NCI-H82 treated with DMSO at 0.1 percent for 48 hours (cell line): ENCODE measurements at regions not wholly inside any gene's neighbourhood (a gene's known extent, or its start where the extent isn't known, plus 50 kb on each side); places are given as distances from the start of the nearest gene placed in this dataset.

Source experiments
- DNase-seq: peaks from one replicate; lab custom pipeline; 2025; ENCODE audit not compliant: unreplicated experiment; lab: John Stamatoyannopoulos, UW

DNA sequence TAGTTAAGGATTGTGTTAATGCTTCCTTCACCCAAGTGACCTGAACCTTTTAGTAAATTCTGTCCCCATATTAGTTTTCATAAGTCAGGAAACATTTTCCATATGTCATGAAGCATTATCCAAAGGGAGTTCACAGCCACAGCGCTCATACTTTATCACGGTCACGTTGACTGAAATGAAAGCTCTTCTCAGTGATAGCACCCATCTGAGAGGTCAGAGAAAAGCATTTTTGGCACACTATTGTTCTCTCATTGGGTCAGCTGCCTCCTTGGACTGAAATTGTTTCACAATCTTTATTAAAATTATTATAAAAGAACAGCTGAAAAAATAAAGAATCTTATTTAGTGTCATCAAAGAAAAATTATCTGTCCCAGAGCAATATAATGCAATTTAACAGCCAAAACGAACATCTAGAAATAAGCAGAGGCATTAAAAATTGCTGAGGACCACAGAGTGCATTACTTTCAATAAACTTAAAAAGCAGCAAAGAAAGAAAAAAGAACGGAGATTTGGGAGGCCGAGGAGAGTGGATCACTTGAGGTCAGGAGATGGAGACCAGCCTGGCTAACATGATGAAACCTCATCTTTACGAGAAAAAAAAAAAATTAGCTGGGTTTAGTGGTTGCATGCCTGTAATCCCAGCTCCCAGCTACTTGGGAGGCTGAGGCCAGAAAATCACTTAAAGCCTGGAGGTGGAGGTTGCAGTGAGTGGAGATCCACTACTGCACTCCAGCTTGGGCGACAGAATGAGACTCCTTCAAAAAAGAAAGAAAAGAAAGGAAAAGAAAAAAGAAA is 680.8 kb upstream of the FAM241A start:
- DNase-seq, result no peak

DNA sequence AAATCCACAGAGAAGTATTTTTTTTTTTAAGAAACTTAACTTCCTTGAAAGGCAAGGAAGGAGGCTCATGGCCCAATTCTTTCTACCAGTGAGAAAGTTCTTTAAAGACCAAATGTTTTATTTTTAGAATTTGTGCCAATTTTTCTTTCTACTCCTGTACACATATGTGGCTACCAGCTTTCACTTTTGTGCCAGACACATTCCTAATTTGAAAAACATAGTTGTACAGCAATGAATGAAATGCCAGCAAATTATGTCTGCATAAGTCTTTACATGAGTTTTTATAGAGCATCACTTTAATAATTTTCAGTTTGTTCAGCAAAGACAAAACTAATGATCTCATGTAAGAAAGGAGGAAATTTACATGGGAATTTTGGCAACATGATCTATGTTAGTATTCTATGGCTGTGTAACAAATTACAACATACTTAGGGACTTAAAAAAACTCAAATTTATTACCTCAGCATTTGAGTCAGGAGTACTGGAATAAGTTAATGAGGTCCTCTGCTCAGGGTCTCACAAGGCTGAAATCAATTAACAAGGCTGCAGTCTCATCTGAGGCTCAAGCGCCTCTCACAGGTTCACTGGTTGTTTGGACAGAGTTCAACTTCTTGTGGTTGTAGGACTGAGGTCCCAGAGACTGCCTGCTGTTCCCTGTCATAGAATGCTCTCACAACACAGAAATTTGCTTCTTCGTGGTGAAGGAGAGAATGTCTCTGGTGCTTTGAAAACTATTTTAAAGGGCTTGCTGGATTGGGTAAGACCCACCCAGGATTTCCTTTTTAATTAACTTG is 678.2 kb upstream of the FAM241A start:
- DNase-seq, result no peak

DNA sequence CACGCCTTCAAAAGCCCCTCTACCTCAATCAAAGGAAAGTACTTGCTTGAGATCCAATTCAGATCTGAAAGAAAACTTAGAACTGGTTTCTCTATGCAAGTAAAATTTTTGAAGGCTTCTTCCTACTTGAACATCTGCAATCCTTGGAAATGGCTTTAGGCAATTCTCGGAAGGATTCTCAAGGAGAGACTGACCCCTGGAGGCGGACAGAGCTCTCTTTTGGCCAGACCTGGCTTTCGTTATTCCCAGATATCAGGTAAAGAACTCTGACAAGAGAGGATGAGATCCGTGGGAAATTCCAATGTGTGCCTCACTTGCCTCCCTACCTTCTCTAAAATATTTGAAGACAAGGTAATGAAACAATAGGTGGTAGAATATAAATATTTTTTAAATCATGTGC is 670.3 kb upstream of the FAM241A start:
- DNase-seq, result peak; percentile 4

DNA sequence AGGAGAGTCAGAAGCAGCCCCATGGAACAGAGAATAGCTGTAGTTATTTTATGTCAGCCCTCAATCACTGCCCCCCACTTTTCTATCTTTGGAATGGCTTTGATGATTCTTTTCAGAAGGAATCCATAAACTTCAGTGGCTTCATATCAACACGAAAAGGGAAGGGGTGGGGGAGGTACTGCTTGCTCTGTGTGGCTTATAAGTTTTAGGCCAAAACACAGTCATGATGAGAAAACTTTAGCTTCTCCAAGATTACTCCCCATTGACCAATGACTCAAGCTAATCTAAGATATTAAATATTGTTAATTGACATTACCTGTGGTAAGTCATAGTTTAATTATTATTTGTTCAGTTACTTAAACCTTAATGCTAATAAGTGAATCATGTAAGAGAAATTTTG is 669.6 kb upstream of the FAM241A start:
- no peak for DNase-seq

DNA sequence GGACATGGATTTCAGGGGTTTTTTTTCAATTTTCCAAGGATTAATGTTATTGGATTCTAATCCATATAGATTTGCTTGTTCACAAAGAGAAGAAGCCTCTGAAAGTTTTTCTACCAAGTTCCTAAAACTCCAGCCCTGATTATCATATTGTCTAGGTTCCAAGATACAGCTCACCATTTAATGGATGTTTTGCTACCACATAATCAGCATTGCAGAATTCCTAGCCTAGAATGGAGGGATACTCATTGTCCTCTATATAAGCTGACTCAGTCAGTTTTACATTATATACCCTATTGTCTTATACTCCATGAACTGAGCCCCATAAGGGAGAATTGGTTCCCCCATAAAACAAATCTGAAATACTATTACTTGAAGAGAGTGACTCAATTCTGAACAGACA is 664.7 kb upstream of the FAM241A start:
- no peak for DNase-seq

DNA sequence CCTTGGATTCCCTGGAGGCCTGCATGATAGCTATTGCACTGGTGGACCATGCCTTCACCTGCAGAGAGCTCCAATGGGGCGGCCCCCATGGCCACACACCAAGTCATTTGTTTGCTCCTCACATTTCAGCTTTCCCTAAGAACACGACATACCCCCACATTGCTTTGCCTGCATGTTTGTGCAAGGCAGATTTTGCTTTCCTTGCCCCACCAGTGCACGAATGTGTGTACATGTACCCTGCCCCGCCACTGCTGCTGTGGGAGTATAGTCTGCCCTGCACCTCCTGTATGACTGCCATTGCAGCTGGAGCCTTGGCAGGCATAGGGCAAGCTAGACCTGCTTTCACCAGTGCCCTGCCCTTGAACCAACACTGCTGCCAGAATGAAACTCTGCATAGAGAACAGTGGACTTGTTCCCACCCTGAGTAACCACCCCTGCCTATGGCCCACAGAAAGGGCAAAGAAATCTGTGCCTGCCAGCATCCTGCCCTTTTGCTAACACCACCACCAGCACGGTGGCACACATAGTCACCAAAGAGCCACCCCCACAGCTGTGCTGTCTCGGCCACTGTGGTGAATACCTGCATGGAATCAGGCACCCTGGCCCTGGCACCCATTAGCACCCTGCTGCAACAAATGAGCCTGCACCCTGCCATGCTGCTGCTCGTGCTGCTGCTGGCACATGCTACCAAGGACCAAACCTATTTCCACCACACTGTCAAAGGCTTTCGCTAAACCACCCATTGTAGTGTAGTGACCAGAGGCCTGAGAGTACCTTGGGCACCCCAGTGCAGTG is 661.7 kb upstream of the FAM241A start:
- DNase-seq, result no peak

DNA sequence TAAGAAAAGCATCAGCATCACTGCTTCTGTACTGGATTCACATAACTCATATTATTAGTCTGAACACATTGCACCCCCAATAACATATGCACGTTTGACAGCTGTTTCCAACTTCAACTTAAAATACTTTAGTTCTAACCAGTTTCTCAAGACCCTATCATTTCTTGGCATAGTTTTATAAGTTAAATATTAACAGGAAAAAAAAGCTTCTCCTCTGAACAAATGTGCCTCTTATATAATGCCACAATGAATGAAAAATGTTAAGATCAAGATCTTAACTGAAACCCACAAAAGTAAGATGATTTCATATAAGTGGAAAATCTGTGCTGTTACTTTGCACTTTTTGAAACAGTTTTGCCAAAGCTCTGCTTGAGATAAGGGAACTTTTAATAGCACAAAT is 652.8 kb upstream of the FAM241A start:
- DNase-seq, result no peak

DNA sequence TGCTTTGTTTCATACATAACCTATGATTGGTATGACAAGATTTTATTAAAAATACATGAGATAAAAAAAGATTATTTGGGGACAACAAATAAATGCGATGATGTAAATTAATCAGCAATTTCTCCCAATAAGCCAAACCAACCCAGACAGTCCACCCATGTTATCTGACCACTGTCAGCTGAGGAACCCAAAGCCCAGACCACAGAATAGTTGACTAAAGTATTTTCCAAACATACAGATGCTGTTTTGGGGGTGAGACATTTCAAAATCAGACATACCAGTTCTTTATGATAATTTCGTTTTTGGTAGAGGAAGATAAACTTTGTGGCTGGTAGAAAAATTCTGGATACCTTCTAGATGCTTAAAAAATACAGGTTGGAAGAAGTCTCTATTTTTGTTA is 650.8 kb upstream of the FAM241A start:
- DNase-seq, result no peak

DNA sequence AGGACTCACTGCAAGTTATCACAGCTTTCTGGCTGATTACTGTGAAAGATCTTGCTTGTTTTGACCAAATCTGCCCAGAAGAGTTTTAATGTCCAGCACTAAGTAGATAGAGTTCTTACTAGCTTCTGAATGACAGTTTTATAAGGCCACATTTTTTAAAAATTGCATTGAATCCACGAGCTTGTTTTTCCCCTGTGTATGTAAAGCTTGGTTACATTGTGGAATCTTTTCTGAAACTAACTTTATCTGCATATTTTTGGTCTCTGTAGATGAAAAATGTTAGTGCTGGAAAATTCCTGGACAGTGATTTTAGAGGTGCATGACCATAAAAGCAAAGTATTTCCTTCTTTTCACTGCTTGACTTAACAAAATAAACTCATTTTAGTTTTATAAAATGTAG is 650.3 kb upstream of the FAM241A start:
- no peak for DNase-seq

DNA sequence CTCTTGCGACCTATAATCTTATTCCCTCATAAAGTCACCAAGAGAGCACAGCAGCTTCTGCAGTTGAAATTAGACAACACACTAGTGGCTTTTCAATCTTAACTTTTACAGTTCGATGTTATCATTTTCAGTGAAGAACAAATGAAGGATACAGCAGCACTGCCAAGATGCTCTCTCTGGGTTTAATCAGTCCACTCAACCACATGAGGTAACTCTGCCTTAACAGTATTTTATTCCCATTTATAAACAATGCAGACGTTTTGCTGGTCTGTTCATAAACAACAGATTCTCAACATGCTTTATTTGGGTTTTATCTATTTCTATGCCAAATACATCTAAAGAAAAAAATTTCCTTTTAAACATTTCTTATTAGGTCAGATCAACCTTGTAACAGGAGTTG is 646.0 kb upstream of the FAM241A start:
- no peak for DNase-seq

DNA sequence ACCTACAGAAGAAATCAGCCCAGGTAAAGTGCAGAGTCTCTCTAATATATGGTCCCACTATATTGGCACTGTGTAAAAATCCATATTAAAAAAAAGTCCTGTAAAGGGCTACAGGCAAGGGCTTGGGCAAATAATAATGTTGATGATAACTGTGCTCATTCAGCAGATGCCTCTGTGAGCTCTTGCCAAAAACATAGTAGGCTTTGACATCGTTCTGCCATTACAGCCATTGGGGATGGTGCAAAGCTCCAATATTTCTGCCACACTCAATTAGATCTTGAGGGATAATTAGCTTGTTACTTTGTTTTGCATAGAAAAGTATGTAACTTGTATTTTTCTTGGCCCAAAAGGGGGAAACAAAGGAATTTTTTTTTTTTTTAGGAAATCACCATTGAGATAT is 645.5 kb upstream of the FAM241A start:
- DNase-seq, result no peak

DNA sequence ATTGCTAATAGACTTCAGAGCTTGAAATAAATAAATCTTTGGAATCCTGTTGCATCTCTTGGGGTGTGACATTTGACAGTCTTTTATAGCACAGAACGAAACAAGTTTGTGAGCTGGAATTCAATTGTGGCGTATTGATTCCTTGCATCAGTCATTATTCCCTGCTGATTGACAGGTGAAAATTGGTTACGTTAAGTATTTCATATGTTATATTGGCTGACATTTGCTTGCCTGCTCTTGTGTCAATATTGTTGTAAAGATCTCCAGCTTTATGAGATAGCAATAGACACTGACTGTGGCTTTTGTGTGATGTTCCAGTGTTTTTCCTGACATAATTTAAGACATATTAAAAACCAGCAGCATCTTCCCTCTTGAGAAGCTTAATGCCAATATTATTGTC is 644.4 kb upstream of the FAM241A start:
- no peak for DNase-seq

DNA sequence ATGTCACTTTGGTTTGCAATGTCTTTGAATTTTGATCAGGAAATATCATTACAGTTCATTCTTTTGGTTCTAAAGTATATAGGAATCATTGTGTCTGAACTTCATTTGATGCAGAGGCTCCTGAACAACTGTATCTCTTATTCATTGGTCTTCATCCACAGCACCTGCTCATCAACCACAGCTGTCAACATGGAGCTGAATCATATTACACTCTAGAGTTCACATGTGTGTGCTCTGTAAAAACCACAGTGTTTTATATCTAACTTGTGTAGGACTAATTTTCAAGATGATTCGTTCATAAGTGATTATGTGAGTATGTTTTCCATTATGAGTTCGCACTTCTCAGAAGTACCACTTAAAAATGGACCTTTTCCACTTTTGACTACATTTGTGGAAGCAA is 643.3 kb upstream of the FAM241A start:
- no peak for DNase-seq

DNA sequence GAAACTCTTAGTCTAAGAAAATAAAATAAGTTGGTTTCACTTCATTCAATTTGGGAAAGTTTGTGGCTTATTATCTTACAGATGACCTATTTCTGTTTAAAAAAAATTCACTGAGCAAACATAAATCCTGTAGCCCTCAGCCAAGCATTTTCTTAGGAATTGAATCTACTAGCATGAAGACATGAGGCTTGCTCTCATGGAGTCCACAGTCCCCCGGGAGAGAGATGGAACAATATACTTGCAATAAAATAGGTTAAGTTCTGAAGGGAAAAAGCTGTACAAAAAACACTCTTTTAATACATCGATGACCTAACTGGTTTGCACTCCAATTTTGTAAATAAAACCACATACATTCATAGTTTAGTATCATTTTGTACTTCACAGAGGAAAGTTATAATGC is 642.6 kb upstream of the FAM241A start:
- no peak for DNase-seq

DNA sequence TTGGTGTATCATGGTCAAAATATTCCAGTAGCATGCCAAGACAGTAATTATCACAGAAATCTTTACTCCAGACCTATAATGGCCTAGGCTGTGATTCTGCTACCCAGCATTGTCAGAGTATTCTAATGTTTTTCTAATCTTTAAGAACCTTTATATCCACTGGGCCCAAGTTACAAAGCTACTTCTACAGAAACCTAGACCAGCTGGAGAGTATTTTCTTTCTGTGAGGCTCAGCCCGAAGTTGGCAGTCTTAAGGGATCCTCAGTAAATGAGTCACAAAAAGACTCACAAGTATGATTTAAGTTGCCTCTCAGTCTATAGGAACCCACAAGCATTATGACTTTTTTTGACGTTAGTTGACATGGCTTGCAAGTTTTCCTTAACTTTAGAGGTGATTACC is 638.5 kb upstream of the FAM241A start:
- DNase-seq, result no peak

DNA sequence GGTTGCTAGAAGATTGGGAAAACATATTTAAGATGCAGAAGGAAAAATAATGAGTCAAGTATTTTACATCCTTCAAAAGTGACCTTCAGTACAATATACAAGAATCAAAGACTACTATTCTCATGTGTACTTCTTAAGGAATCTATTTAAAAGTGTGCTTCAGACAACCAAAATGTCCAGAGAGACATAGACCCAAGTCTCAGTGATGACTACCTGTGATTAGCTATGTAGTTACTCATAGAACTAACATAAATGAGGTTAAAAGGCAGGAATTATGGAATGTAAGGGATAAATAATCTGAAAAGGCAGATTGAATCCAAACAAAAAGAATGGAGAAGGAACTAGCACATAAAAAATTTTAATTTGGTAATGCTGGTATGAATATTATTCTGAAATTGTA is 634.7 kb upstream of the FAM241A start:
- no peak for DNase-seq

DNA sequence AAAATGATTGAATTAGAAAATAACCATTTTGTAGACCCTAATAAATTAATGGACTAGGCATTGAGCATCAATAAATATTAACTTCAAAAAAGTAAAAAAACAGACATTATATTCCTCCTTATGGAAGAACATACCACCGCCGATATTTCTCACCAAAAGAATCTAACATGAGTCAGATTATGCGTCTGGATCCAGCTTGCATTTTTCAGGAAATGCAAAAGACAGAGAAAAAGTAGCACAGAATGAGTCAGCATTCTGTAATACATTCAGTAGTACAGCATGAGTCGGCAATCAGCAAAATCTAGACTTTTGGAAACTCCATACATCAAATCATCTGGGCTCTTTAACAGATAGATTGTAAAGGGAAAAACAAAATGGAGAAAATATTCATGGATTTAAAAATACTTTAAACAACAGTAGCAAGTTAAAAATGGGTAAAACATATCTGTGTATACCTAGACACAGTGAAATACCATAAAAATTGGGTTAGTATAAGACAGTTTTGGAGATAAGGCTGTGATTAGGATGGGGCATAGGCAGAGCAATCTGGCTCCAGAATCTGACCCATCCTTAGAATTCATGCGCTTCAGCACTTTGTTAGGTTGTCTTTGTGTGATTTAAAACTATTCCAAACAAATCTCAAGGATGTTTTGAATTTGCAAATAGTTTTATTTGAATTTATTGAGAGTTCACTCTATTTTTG is 633.0 kb upstream of the FAM241A start:
- no peak for DNase-seq

DNA sequence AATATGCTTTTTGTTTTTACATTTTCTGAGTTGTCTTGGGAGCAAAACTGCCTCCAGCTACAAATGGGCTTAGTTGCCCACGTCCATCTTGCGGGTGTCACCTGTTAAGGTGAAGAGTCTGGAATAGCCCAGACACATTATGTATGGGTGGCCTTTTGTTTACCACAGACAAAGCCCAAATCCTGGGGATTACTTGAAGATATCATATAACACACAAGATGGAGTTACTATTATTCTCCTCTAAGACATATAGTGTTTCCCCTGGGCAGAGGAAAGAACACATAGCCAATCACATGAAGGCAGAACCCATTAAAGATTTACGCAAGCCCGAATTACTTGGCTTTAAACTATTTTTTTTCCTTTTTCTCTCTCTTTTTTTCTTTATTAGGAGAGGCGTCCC is 625.6 kb upstream of the FAM241A start:
- no peak for DNase-seq

DNA sequence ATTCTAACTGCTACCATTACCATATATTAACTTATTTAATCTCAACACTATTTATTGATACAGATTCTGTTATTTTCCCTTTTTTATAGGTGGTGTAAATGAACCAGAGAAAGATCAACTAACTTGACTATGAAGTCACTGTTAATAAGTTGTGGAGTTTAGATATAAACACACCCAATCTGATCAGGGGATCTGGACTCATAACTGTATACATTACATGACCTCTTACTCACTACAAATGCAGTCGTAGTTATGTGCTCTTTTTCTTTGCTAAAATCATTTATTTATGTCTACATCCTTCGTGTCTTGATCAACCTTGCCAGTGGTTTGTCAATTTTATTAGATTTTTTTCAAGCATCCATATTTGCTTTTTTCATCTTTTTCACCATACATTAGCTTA is 614.8 kb upstream of the FAM241A start:
- DNase-seq, result no peak

DNA sequence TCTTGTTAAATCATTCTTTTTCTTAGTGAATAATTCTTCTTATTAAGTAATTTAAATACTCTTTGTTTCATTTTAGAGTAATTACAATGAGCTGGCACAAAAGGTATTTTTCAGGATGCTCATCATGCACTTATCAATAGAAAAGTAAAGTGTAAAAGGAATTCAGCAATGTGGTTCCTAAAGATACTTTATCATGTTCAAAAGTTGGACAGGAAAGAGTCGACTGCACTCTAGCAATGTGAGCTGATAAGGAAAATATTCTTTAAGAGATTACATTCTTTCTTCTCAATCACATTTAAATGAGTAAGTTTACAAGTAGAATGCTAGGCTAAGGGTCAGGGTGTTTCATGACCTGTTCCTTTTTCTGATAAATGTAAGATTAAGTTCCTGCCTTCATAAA is 609.5 kb upstream of the FAM241A start:
- no peak for DNase-seq

DNA sequence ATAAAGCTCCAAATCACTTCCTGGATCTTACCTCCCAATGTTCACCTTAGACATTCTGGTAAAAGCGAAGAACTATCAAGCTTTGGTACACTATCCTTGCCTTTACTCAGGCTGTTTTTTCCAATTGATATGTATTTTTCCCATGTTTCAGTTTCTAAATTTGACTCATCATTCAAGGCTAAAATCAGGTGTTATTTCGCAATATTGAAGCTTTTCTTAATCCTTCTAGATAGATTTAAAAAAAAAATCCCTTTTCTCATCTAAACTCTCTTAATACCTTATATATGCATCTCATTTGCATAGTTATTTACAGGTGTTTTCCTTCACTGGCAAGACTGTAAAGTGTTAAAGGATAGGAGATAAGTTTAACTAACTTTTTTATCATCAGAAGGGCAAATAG is 608.1 kb upstream of the FAM241A start:
- no peak for DNase-seq
